ENCODE measurements at regions not wholly inside any gene's neighbourhood (a gene's known extent, or its start where the extent isn't known, plus 50 kb on each side); places are given as distances from the start of the nearest gene placed in this dataset.

- intact Hi-C loops (cut with micrococcal nuclease; ENCODE audit: unreplicated experiment) = no loop called here
- no peak overlapping the region; the same call in 1 of the 2 replicates for H2AFZ ChIP-seq (ENCODE audit: low read length)
- no peak overlapping the region for H3K4me2 ChIP-seq (ENCODE audit: low read length)
- no peaks in the 10 kb centered on the region for H3K9me2 ChIP-seq (ENCODE audit: insufficient read depth, low read length)
- no peak overlapping the region for H3K27ac ChIP-seq (ENCODE audit: low read depth, low read length, poor library complexity, severe bottlenecking)
- H3K79me2 ChIP-seq (ENCODE audit: insufficient read depth, low read depth, low read length) = no peaks in the 10 kb centered on the region
- POLR2A ChIA-PET = interaction anchor here (0.6 kb wide), 1 partner anchor 404 kb away, joined by 3 read pairs; no protein-coding TSS in a partner anchor
- TF ChIP-seq CTCF (conservative IDR thresholded peaks at IDR 0.05; ENCODE audit: low read length) (no peak), EZH2phosphoT487 (IDR thresholded peaks at IDR 0.05; ENCODE audit: borderline replicate concordance, low read depth, low read length) (no peak)
- H3K4me1 ChIP-seq (ENCODE audit: insufficient read depth, low read length, poor library complexity, severe bottlenecking) = no peaks in the 10 kb centered on the region
- H3K9me3 ChIP-seq (ENCODE audit: low read length) = no peaks in the 10 kb centered on the region
- no peak for DNase-seq (ENCODE audit: low spot score)
- H4K20me1 ChIP-seq (ENCODE audit: insufficient read depth, low read length) = no peaks in the 10 kb centered on the region
- CTCF ChIA-PET (ENCODE audit: unreplicated experiment) = no interaction called here
- H3K36me3 ChIP-seq (ENCODE audit: insufficient read depth, low read length) = no peaks in the 10 kb centered on the region
- BruUV-seq (replicated peaks) = no TSS peak
- no peak overlapping the region for H3K4me3 ChIP-seq (ENCODE audit: low read depth, low read length, poor library complexity, severe bottlenecking)
Observed at GRCh38 chr4:110680265-110680664, 57.4 kb upstream of the PITX2 start.

- TF ChIP-seq EZH2phosphoT487 (IDR thresholded peaks at IDR 0.05; ENCODE audit: borderline replicate concordance, low read depth, low read length) (no peak), CTCF (conservative IDR thresholded peaks at IDR 0.05; ENCODE audit: low read length) (no peak)
- CTCF ChIA-PET (ENCODE audit: unreplicated experiment) = no interaction called here
- no peak overlapping the region for H3K4me3 ChIP-seq (ENCODE audit: low read depth, low read length, poor library complexity, severe bottlenecking)
- no peaks in the 10 kb centered on the region for H4K20me1 ChIP-seq (ENCODE audit: insufficient read depth, low read length)
- no peak for DNase-seq (ENCODE audit: low spot score)
- H3K4me2 ChIP-seq (ENCODE audit: low read length) = no peak overlapping the region
- H3K4me1 ChIP-seq (ENCODE audit: insufficient read depth, low read length, poor library complexity, severe bottlenecking) = no peaks in the 10 kb centered on the region
- no peaks in the 10 kb centered on the region for H3K79me2 ChIP-seq (ENCODE audit: insufficient read depth, low read depth, low read length)
- H2AFZ ChIP-seq (ENCODE audit: low read length) = no peak overlapping the region
- no TSS peak for BruUV-seq (replicated peaks)
- POLR2A ChIA-PET = interaction anchor here (0.8 to 0.9 kb wide), 3 partner anchors 10 to 187 kb away, joined by 3 to 7 read pairs (median 4); no protein-coding TSS in a partner anchor
- no peaks in the 10 kb centered on the region for H3K9me3 ChIP-seq (ENCODE audit: low read length)
- H3K27ac ChIP-seq (ENCODE audit: low read depth, low read length, poor library complexity, severe bottlenecking) = no peak overlapping the region
- H3K9me2 ChIP-seq (ENCODE audit: insufficient read depth, low read length) = no peaks in the 10 kb centered on the region
- intact Hi-C loops (cut with micrococcal nuclease; ENCODE audit: unreplicated experiment) = no loop called here
- no peaks in the 10 kb centered on the region for H3K36me3 ChIP-seq (ENCODE audit: insufficient read depth, low read length)
Observed at GRCh38 chr4:110681381-110681780, 58.5 kb upstream of the PITX2 start.

GRCh38 chr4:110682311-110682710 is 59.4 kb upstream of the PITX2 start:
- Histone ChIP-seq H3K9me3 (ENCODE audit: low read length) (no peaks in the 10 kb centered on the region), H3K79me2 (ENCODE audit: insufficient read depth, low read depth, low read length) (no peaks in the 10 kb centered on the region), H4K20me1 (ENCODE audit: insufficient read depth, low read length) (no peaks in the 10 kb centered on the region), H3K4me2 (ENCODE audit: low read length) (no peak overlapping the region), H3K36me3 (ENCODE audit: insufficient read depth, low read length) (no peaks in the 10 kb centered on the region), H3K4me3 (ENCODE audit: low read depth, low read length, poor library complexity, severe bottlenecking) (no peak overlapping the region), H3K9me2 (ENCODE audit: insufficient read depth, low read length) (no peaks in the 10 kb centered on the region), H2AFZ (ENCODE audit: low read length) (no peak overlapping the region), H3K27ac (ENCODE audit: low read depth, low read length, poor library complexity, severe bottlenecking) (no peak overlapping the region), H3K4me1 (ENCODE audit: insufficient read depth, low read length, poor library complexity, severe bottlenecking) (no peaks in the 10 kb centered on the region)
- CTCF ChIA-PET (ENCODE audit: unreplicated experiment) = no interaction called here
- no peak for DNase-seq (ENCODE audit: low spot score)
- intact Hi-C loops (cut with micrococcal nuclease; ENCODE audit: unreplicated experiment) = no loop called here
- BruUV-seq (replicated peaks) = no TSS peak
- TF ChIP-seq EZH2phosphoT487 (IDR thresholded peaks at IDR 0.05; ENCODE audit: borderline replicate concordance, low read depth, low read length) = no peak
- TF ChIP-seq CTCF (conservative IDR thresholded peaks at IDR 0.05; ENCODE audit: low read length) = no peak
- POLR2A ChIA-PET = interaction anchor here (0.7 kb wide), 3 partner anchors 60 to 446 kb away, joined by 3 to 4 read pairs (median 4); no protein-coding TSS in a partner anchor

All from OCI-LY7 (cell line).